ENCODE measurements at regions not wholly inside any gene's neighbourhood (a gene's known extent, or its start where the extent isn't known, plus 50 kb on each side); places are given as distances from the start of the nearest gene placed in this dataset.

DNA sequence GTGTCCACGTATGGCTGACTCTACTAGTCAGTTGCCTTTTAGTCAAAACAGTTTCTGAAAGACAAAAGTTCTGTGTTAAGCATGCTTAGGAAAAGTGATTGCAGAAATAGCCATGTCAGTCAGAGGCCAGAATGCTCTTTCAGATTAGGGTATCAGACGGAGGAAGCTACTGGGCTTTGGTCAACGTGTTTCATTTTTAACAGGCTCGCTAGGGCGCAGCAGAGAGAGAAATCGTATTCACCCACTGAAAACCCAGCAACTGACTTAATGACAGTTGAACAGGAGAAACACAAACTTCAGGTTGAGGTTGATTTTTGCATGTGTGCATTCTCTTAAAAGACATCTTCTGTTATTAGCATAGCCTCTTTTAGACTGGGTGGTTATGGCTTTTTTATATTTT is 322.6 kb upstream of the KIAA1217 start:
- intact Hi-C loops (cut with DNase I), result no loop called here
- no peak overlapping the region for H3K4me3 ChIP-seq
- DNase-seq, result no peak
- no peaks in the 10 kb centered on the region for H3K9me3 ChIP-seq
- TF ChIP-seq, protein P1, sequence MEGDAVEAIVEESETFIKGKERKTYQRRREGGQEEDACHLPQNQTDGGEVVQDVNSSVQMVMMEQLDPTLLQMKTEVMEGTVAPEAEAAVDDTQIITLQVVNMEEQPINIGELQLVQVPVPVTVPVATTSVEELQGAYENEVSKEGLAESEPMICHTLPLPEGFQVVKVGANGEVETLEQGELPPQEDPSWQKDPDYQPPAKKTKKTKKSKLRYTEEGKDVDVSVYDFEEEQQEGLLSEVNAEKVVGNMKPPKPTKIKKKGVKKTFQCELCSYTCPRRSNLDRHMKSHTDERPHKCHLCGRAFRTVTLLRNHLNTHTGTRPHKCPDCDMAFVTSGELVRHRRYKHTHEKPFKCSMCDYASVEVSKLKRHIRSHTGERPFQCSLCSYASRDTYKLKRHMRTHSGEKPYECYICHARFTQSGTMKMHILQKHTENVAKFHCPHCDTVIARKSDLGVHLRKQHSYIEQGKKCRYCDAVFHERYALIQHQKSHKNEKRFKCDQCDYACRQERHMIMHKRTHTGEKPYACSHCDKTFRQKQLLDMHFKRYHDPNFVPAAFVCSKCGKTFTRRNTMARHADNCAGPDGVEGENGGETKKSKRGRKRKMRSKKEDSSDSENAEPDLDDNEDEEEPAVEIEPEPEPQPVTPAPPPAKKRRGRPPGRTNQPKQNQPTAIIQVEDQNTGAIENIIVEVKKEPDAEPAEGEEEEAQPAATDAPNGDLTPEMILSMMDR (IDR thresholded peaks at IDR 0.05), result no peak
- no peak for ATAC-seq
- no peaks in the 10 kb centered on the region for H3K27me3 ChIP-seq (ENCODE audit: low read depth)
- H3K4me1 ChIP-seq, result no peaks in the 10 kb centered on the region
- H3K27ac ChIP-seq, result no peak overlapping the region
- H3K36me3 ChIP-seq, result no peaks in the 10 kb centered on the region

DNA sequence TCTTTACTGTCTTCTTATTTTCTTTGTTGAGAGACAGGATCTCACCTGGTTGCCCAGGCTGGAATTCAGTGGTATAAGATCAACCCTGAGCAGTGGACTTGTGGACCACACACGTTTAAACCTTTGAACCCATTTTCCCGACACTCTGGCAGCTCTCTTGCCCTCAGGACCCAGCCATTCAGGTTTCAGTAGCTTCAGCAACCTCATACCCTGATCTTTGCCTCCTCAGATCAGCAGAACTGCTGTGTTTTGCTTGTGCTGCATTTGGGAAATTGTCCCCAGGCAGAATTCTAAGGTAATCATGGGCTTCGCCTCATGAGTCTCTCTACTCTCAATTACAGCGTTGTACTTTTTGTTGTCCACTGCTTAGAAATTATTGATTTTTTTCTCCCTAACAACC is 317.6 kb upstream of the KIAA1217 start:
- TF ChIP-seq, protein P1 (IDR thresholded peaks at IDR 0.05), result no peak
- no peaks in the 10 kb centered on the region for H3K9me3 ChIP-seq
- intact Hi-C loops (cut with DNase I), result no loop called here
- H3K27me3 ChIP-seq (ENCODE audit: low read depth), result no peaks in the 10 kb centered on the region
- no peaks in the 10 kb centered on the region for H3K36me3 ChIP-seq
- ATAC-seq, result no peak
- H3K27ac ChIP-seq, result no peak overlapping the region
- no peaks in the 10 kb centered on the region for H3K4me1 ChIP-seq
- H3K4me3 ChIP-seq, result no peak overlapping the region
- DNase-seq, result no peak

DNA sequence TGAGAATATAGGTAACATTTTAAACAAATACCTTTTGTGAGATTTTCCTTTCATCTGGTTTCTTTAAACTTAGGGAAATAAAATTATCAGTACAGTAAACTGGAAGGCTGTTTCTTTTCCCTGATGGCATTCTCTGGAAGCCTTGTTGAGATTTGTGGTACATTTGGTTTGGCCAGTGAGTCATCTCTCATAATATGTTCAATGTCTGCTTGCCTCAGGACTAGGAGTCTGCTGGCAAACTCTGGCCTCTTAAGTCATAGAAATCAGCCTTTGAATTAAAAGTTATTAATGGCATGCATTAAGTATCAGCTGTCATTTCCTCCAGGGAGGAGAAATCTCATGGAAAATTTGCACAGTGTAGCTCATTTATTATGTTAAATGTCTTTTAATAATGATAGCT is 316.6 kb upstream of the KIAA1217 start:
- DNase-seq (no peak), ATAC-seq (no peak)
- no peaks in the 10 kb centered on the region for H3K4me1 ChIP-seq
- H3K4me3 ChIP-seq, result no peak overlapping the region
- no peak overlapping the region for H3K27ac ChIP-seq
- no peaks in the 10 kb centered on the region for H3K9me3 ChIP-seq
- TF ChIP-seq, protein P1 (IDR thresholded peaks at IDR 0.05), result no peak
- H3K27me3 ChIP-seq (ENCODE audit: low read depth), result no peaks in the 10 kb centered on the region
- no peaks in the 10 kb centered on the region for H3K36me3 ChIP-seq
- intact Hi-C loops (cut with DNase I), result no loop called here

DNA sequence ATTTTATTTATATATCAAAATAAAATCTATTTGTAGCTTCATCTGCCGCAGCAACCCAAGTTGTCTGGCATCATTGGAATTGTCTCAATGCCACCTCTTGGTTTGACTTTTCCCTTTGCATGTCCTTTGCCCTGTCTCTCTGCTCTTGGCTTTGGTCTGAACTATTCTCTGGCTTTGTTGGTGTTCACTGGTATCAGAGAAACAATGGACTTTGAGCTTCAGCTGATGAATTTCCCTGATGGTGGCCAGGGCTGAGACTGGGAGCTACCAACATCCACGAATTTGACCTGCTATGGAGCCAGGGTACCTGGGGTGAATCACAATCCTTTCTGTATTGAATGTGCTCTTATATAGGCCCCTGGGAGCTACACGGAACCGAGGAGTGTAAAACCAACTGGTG is 311.7 kb upstream of the KIAA1217 start:
- DNase-seq, result no peak
- Histone ChIP-seq H3K4me1 (no peaks in the 10 kb centered on the region), H3K36me3 (no peaks in the 10 kb centered on the region), H3K9me3 (no peaks in the 10 kb centered on the region), H3K27ac (no peak overlapping the region), H3K27me3 (ENCODE audit: low read depth) (no peaks in the 10 kb centered on the region), H3K4me3 (no peak overlapping the region)
- ATAC-seq, result no peak
- TF ChIP-seq, protein P1 (IDR thresholded peaks at IDR 0.05), result no peak
- intact Hi-C loops (cut with DNase I), result no loop called here

DNA sequence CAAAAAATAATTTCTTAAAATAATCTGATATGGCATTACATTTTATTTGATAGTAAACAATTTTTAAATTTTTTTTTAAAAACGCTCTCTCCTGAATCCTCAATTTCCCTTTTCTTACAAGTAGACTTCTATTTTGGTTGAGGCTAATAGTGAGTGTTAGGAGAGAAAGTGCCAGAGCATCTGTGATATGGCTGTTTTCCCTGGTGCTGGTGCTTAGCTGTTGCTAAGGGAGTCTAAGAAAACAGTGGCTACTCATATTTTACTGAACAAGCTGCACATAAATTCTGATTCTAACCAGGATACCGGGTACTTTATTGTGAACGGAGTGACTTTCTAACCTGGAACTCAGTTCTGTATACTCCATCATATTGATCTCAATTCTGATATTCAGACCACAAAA is 311.1 kb upstream of the KIAA1217 start:
- no peaks in the 10 kb centered on the region for H3K27me3 ChIP-seq (ENCODE audit: low read depth)
- TF ChIP-seq, protein P1 (IDR thresholded peaks at IDR 0.05), result no peak
- no peaks in the 10 kb centered on the region for H3K36me3 ChIP-seq
- DNase-seq, result no peak
- ATAC-seq, result no peak
- H3K4me1 ChIP-seq, result no peaks in the 10 kb centered on the region
- no peaks in the 10 kb centered on the region for H3K9me3 ChIP-seq
- H3K4me3 ChIP-seq, result no peak overlapping the region
- intact Hi-C loops (cut with DNase I), result no loop called here
- no peak overlapping the region for H3K27ac ChIP-seq

DNA sequence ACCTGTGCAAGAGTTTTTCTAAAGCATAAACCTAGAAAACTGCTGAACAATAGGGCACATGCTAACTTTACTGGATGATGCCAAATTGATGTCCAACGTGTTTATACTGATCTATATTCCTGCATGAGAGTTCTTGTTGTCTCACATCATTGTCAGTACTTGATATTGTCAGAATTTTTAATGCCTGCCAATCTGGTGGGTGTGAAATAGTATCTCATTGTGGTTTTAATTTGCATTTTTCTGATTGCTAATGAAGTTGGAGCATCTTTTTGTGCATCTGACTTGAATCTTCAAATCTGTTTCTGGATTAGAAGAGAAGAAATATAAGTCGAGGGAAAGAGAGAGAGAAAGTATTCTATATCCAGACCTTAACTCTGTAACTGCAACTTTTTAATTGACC is 309.8 kb upstream of the KIAA1217 start:
- H3K27ac ChIP-seq, result no peak overlapping the region
- no peaks in the 10 kb centered on the region for H3K9me3 ChIP-seq
- H3K4me3 ChIP-seq, result no peak overlapping the region
- intact Hi-C loops (cut with DNase I), result no loop called here
- no peak for DNase-seq
- TF ChIP-seq, protein P1 (IDR thresholded peaks at IDR 0.05), result no peak
- H3K27me3 ChIP-seq (ENCODE audit: low read depth), result no peaks in the 10 kb centered on the region
- no peak for ATAC-seq
- no peaks in the 10 kb centered on the region for H3K4me1 ChIP-seq
- H3K36me3 ChIP-seq, result no peaks in the 10 kb centered on the region

All from lower lobe of right lung (tissue), 2 donors.